ENCODE measurements at regions not wholly inside any gene's neighbourhood (a gene's known extent, or its start where the extent isn't known, plus 50 kb on each side); places are given as distances from the start of the nearest gene placed in this dataset.

GRCh38 chr6:9799582-9799981 is 615.3 kb downstream of the TFAP2A start:
- TF ChIP-seq POLR2A (IDR thresholded peaks at IDR 0.05) (no peak), CTCF (IDR thresholded peaks at IDR 0.05 in 4 of 5, conservative IDR thresholded peaks at IDR 0.05 in 1 of 5) (no peak)

Measured in gastrocnemius medialis (tissue), 4 donors.